ENCODE measurements at regions not wholly inside any gene's neighbourhood (a gene's known extent, or its start where the extent isn't known, plus 50 kb on each side); places are given as distances from the start of the nearest gene placed in this dataset.

DNA sequence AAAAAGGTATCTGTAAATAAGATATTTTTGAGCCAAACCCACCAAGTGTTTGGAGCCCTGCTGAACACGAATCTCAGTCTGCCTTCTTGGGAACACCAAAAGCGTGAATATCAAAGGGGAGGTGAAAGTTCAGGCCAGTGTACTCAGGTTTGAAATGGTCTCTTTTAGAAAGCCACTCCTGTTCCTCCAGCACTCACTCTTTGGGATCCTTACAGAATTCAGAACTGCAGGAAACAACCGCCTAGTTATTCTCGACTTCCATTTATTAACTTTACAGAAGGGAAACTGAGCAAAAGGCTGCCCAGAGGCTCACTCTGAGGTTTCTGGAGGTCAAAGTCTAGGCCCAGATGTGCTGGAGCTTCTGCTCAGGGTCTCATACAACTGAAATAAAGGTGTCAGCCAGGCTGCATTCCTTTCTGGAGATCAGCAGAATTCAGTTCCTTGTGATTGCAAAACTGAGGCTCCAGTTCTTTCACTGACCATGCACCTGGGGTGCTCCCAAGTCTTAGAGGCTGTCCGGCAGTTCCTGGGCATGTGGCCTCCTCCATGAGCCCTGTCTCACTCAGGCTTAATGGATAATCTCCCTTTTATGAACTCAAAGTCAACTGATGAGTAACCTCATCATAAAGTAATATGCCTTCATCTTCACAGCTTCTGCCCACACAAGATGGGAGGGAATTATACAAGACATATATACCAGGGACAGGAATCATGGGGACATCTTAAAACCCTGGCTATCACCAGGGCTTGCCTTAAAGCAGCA, 65.5 kb upstream of the TNFAIP3 start:
- Histone ChIP-seq H4K20me1 (replicated peaks in 1 of 2; ENCODE audit: control insufficient read depth in 1 of 2, insufficient read depth in 2 of 2, low read length in 2 of 2) (no peaks in the 10 kb centered on the region), H2AFZ (ENCODE audit: low read length) (no peak overlapping the region), H3K18ac (ENCODE audit: extremely low read depth, low read length) (no peak overlapping the region), H4K91ac (replicated peaks; ENCODE audit: insufficient read length, low read length) (no peak overlapping the region), H3K9me3 (ENCODE audit: insufficient read depth in 2 of 2, low read depth in 1 of 2, low read length in 1 of 2) (no peaks in the 10 kb centered on the region), H2BK20ac (ENCODE audit: low read length) (no peak overlapping the region), H2BK120ac (replicated peaks; ENCODE audit: low read depth, low read length) (no peak overlapping the region), H3K4me2 (ENCODE audit: insufficient read depth in 1 of 2, low read depth in 2 of 2, low read length in 2 of 2) (no peak overlapping the region), H3K27ac (ENCODE audit: low read depth, low read length) (no peak overlapping the region), H2BK15ac (ENCODE audit: low read length) (no peak overlapping the region), H3K4me3 (ENCODE audit: extremely low read depth in 1 of 4, insufficient read depth in 2 of 4, low read depth in 3 of 4, low read length in 4 of 4) (no peak overlapping the region), H3K79me1 (ENCODE audit: low read depth, low read length) (no peaks in the 10 kb centered on the region), H2AK5ac (ENCODE audit: low read depth, low read length) (no peak overlapping the region), H3K79me2 (ENCODE audit: control insufficient read depth in 1 of 2, insufficient read depth in 2 of 2, low read length in 2 of 2) (no peaks in the 10 kb centered on the region), H3K4ac (replicated peaks; ENCODE audit: insufficient read length, low read depth, low read length) (no peak overlapping the region), H3K9ac (replicated peaks in 1 of 4; ENCODE audit: extremely low read depth in 1 of 4, low read depth in 3 of 4, low read length in 3 of 4) (no peak overlapping the region), H3K56ac (replicated peaks; ENCODE audit: insufficient read length, low read depth, low read length) (no peak overlapping the region), H3K23ac (ENCODE audit: insufficient read length) (no peak overlapping the region), H3K36me3 (ENCODE audit: control insufficient read depth in 2 of 4, insufficient read depth in 4 of 4, low read length in 3 of 4) (no peaks in the 10 kb centered on the region), H3K27me3 (replicated peaks in 1 of 4; ENCODE audit: control insufficient read depth in 3 of 4, extremely low read depth in 1 of 4, insufficient read depth in 3 of 4, low read length in 3 of 4) (no peaks in the 10 kb centered on the region), H2BK12ac (ENCODE audit: low read depth, low read length) (no peak overlapping the region), H3K14ac (ENCODE audit: insufficient read length) (no peak overlapping the region), H4K8ac (ENCODE audit: extremely low read depth, insufficient read depth, low read length) (no peak overlapping the region), H2BK5ac (ENCODE audit: low read depth, low read length) (no peak overlapping the region), H3K4me1 (replicated peaks in 1 of 4; ENCODE audit: control insufficient read depth in 3 of 4, insufficient read depth in 4 of 4, low read length in 3 of 4) (no peaks in the 10 kb centered on the region; a peak in 1 of 7 replicates), H3K23me2 (ENCODE audit: low read depth, low read length) (no peaks in the 10 kb centered on the region), H4K5ac (ENCODE audit: insufficient read length, low read depth, low read length) (no peak overlapping the region)
- FAIRE-seq (no peak), DNase-seq (ENCODE audit: low read depth in 1 of 2, low spot score in 2 of 2) (no peak)
- 83% methylated on average over 5 of the region's 5 CpGs; no CpG with 5 or more reads in 1 of the 2 experiments for WGBS, 2 experiments (ENCODE audit: extremely low coverage in 1 of 2, insufficient coverage in 1 of 2, insufficient read length in 1 of 2, insufficient replicate concordance in 2 of 2, low coverage in 1 of 2, low lambda C conversion rate in 2 of 2, missing lambda C conversion rate in 1 of 2)
- ChIA-PET POLR2A (ENCODE audit: partially characterized antibody) (no interaction called here), CTCF (ENCODE audit: partially characterized antibody) (interaction anchor here (0.8 to 4.7 kb wide), 4 partner anchors 10 to 145 kb away, joined by 3 to 36 read pairs (median 17); no protein-coding TSS in a partner anchor)
- TF ChIP-seq POLR2AphosphoS5 (IDR thresholded peaks at IDR 0.05; ENCODE audit: low read depth, low read length) (no peak), TAF7 (optimal IDR thresholded peaks at IDR 0.05; ENCODE audit: borderline replicate concordance, low read depth, low read length) (no peak), SIN3A (conservative IDR thresholded peaks at IDR 0.05 in 1 of 2, IDR thresholded peaks at IDR 0.05 in 1 of 2; ENCODE audit: low read depth in 1 of 2, low read length in 2 of 2) (no peak), RXRA (IDR thresholded peaks at IDR 0.05; ENCODE audit: insufficient read depth, low read depth, low read length) (no peak), GABPA (IDR thresholded peaks at IDR 0.05; ENCODE audit: borderline replicate concordance, insufficient read depth, low read length) (no peak), RAD21 (IDR thresholded peaks at IDR 0.05 in 1 of 2, conservative IDR thresholded peaks at IDR 0.05 in 1 of 2; ENCODE audit: low read depth in 2 of 2, low read length in 2 of 2) (no peak), JUN (IDR thresholded peaks at IDR 0.05; ENCODE audit: low read depth, low read length) (no peak), MAFK (IDR thresholded peaks at IDR 0.05; ENCODE audit: low read depth, low read length) (no peak), CHD2 (IDR thresholded peaks at IDR 0.05; ENCODE audit: low read length) (no peak)
- TF ChIP-seq, protein P1, sequence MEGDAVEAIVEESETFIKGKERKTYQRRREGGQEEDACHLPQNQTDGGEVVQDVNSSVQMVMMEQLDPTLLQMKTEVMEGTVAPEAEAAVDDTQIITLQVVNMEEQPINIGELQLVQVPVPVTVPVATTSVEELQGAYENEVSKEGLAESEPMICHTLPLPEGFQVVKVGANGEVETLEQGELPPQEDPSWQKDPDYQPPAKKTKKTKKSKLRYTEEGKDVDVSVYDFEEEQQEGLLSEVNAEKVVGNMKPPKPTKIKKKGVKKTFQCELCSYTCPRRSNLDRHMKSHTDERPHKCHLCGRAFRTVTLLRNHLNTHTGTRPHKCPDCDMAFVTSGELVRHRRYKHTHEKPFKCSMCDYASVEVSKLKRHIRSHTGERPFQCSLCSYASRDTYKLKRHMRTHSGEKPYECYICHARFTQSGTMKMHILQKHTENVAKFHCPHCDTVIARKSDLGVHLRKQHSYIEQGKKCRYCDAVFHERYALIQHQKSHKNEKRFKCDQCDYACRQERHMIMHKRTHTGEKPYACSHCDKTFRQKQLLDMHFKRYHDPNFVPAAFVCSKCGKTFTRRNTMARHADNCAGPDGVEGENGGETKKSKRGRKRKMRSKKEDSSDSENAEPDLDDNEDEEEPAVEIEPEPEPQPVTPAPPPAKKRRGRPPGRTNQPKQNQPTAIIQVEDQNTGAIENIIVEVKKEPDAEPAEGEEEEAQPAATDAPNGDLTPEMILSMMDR (IDR thresholded peaks at IDR 0.05; ENCODE audit: control extremely low read depth in 1 of 3, insufficient read depth in 1 of 3, low read depth in 1 of 3, low read length in 3 of 3): no peak

Measured in H1 (cell line).